LoVo (cell line): ENCODE measurements at regions not wholly inside any gene's neighbourhood (a gene's known extent, or its start where the extent isn't known, plus 50 kb on each side); places are given as distances from the start of the nearest gene placed in this dataset.
"Not testable (repeated sequence)": the region's sequence is repeated elsewhere in the genome, so short reads cannot be mapped to it uniquely, and the experiment has no call there.

ENCODE experiments used
- DNase-seq: peaks from one replicate; pipeline ENCODE4 v3.0.0-alpha.2; 2016; ENCODE audit warnings: low spot score

DNA sequence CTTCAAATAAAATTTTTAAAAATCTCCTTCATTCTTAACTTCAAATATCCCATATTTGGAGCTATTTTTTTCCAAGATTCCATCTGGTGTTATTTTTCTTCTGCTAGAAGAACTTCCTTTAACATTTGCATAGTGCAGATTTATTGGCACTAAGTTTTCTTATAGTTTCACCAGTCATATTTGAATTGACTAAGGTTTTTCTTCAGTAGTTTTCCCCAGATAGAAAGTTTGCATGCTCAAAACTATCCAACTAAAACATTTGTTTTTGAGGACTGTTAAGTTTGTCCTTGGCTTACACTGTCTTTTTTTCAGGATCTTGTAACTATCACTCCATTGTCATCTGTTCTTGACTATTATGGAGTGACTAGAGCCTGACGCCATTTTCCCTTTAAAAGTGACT lies 606.7 kb downstream of the TAF11L14 start:
- no peak for DNase-seq

DNA sequence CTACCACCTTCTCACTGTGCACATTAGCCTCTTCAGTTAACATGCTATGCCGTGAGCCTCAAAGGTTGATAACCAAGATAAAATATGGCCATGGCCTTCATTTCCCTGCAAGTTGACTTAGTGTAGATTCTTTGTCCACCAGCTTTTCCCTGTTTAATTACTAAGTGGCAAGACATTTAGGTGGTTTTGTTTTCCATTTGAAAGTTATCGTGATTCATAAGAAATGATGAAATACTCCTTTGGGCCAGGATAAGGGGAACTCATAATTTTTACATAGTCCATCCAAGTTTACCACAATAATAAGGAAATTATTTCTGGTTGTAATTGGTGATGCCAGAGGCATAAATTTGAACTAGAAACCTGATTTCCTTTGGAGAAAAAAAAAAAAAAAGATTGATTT lies 609.6 kb downstream of the TAF11L14 start:
- no peak for DNase-seq

DNA sequence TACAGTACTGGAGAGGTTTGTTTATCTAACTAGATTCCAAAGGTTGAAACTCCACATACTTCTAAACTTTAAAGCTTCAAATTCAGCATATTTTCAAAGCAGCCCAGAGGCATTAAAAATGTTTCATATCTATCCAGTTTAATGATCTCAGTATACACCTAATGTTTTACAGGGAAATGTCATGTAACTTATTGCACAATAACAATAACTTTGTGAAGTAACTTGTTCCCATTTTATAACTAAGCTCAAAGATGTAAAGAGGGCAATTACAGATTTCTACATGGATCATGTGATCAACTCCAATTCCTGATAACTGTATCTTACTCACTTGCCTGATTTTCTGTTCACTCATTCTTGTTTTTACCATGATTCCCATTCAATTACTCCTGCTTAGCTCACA lies 610.0 kb downstream of the TAF11L14 start:
- no peak for DNase-seq

DNA sequence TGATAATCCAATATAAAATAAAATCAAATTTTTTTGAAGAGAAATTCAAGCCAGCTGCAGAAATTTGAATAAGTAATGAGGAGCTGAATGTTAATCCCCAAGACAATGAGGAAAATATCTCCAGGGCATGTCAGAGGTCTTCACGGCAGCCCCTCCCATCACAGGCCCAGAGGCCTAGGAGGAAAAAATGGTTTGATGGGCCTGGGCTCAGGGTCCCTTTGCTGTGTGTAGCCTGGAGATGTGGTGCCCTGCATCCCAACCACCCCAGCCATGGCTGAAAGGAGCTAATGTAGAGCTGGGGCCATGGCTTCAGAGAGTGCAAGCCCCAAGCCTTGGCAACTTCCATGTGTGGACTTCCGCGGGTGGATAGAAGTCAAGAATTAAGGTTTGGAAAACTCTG lies 618.3 kb downstream of the TAF11L14 start:
- no peak for DNase-seq

DNA sequence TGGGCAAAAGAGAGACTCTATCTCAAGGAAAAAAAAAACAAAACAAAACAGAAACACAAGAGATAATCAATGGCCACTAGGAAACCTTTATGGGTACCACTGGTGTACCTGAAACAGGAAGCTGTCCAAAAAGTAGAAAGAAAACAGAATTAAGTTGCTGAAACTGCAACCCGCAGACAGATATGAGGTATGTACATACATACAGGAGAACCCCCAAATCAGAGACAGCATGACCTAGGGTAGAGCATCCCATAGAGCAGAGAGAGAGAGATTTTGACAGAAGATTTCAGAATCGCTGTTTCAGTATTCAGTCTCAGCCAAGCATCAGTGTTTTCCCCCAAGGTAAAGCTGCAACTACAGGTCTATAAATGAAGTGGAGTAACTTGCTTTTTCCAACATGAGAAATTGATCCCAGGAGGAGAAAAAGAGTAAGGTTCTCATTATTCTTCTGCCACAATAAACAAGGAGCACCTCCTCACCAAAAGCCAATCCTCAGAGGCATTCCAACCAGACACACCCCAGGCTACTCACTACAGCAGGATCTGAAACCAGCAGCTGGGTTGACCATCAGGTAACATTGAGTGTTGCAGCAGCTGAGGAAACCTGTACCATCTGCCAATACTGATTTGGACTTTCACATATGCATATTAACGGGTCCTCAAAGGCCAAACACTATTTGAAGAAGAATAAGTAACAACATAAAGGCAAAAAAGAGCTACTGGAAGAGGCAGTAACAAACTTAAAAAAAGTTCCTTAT lies 630.0 kb downstream of the TAF11L14 start:
- no peak for DNase-seq

DNA sequence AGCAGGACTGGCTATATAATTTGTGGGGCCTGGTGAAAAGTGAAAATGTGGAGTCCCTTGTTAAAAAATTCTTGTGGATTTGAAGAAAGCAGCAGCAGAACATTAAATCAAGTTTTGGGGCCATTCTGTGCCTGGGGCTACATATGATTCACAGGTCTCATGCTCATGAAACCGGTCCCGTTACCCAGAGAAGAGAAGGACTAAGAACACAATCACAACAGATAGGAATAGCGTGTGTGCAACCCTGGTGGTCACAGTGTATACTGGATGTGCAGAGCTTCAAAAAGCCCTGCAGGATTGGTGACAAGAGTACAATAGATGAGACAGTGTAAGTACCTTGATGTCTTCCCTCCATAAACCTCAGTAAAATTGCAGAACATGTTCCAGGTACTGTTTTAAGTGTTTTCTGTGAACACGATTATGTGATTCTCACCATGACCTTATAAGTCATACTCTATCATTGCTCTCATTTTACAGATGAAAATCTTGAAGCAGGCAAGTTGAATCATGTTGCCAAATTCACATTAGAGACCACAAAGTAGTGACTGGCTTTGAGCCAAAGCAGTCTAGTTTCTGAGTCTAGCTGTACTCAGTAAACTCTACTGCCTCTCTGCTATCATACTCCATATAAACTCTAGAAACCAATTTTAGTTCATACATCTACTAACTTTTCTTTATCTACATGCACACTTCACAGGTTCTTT lies 636.5 kb downstream of the TAF11L14 start:
- DNase-seq, result no peak

DNA sequence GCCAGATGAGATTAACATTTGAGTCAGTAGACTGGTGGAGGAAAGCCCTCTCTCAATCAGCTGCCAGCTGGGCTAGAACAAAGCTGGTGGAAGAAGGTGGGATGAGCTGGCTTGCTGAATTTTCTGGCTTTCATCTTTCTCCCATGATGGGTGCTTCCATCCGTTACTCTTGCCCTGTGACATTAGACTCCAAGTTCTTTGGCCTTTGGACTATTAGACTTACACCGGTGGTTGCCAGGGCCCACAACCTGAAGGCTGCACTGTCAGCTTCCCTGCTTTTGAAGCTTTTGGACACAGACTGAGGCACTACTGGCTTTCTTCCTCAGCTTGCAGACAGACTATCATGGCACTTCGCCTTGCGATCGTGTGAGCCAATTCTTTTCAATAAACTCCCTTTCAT lies 642.7 kb downstream of the TAF11L14 start:
- no peak for DNase-seq

DNA sequence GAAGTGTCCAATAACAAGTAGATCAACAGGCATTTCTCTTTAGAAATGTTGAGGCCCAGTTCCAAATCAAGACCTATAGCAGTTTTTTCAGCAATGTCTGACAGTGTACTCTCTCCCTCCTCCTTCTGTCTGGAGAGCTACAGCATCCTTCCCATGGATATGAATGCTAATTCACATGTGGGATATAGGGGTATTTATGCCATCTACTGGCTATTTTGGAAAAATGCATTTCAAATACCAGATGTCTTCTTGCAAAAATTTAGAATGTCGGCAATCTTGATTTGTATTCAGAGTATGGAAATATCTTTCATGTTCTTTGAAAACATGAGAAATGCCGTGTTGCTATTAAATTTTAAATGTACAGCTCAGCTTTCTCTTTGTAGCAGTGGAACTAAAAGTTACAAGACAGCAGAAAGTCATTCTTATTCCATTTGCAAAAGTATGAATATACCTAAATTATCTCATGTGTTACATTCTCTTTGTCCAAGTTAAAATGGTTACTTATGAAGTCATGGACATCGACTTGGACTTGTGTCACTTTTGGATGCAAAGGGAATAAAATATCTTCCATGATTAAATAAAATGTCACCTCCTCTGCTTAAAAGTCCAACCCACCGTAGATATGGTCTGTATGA lies 647.8 kb downstream of the TAF11L14 start:
- DNase-seq, result peak; percentile 31

DNA sequence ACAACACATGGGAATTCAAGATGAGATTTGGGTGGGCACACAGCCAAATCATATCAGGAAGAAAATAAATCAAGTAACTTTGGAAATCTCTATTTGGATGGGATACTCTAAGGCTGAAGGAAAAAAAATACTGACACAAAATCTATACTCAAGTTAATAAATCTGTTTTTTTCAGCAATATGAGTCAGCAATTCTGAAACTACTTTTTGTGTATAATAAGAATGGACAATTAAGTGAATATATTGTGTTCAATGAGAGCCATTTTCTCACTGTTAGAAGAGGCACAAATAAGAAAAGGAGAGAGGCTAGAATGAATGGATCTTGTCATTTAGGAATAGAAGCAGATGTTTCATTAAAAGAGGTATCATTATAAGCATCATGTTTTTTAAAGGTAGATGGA lies 651.0 kb downstream of the TAF11L14 start:
- no peak for DNase-seq

DNA sequence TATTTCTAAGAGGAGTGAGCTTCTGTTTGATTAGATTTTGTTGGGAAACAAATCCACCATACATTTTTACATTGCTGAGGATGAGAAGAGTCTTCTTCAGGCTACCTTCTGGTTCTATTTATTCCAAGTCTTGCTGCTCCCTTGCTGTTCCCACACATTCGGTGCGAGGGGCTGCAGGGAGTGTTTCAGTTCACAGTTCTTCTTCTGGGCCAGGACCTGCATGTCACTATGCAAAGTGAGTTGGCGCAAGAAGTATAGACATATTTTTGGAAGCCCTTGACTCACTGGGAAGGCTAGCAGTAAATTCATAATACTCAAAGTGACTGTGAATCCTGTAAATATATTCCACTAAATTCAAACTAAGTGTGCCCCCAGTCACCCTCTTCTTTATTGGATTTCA lies 657.9 kb downstream of the TAF11L14 start:
- no peak for DNase-seq

DNA sequence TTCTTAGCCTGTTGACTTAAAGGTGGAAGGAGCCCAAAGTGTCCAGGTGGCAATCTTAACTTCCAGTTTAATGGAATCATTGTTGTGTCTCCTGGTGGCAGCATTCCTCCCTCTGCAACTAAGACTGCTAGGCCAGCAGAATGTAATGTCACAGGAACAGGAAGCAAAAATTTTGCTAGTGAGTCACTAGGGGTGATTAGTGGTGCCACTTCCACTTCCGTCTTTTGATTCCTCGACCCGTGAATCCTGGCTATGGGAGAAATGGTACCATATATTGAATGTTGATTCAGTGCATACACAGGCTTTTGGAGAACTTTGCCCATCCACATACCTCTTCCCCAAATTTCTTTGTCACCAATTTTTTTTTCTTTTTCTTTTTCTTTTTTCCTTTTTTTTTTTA lies 661.4 kb downstream of the TAF11L14 start:
- DNase-seq, result not testable (repeated sequence)

DNA sequence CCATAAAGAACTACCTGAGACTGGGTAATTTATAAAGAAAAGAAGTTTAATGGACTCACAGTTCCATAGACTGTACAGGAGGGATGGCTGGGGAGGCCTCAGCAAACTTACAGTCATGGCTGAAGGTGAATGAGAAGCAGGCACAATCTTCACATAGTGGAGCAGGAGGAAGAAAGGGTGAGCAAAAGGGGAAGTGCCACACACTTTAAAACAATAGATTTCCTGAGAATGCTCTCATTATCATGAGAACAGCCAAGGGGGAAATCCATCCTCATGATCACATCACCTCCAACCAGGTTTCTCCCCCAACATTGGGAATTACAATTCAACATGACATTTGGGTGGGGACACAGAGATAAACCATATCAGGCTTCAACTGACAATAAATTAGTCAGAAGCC lies 664.9 kb downstream of the TAF11L14 start:
- DNase-seq, result no peak

DNA sequence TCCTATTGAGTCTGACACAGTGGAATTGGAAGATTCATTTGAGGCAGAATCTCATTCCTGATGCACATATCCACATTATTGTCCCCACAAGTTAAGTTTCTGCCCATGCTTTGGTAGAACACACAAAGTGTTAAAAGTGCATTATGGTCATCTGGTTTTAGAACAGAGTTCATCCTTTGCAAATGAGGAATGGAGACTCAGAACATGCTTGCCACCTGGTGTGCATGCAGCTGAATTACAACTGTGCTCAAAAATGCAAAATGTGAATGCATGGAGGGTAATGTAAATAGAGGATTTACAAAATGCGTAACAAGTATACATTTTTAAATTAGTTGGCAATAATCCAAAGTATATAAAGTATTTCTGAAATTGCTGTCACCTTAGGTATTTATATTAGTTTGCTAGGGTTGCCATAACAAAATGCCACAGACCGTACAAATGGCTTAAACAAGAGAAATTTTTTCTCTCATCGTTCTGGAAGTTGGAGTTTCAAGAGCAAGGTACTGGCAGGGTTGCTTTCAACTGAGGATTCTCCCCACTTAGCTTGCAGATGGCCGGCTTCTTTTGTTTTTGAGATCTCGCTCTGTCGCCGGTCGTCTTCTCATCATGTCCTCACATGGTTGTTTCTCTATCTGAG lies 671.1 kb downstream of the TAF11L14 start:
- DNase-seq, result peak; percentile 40

DNA sequence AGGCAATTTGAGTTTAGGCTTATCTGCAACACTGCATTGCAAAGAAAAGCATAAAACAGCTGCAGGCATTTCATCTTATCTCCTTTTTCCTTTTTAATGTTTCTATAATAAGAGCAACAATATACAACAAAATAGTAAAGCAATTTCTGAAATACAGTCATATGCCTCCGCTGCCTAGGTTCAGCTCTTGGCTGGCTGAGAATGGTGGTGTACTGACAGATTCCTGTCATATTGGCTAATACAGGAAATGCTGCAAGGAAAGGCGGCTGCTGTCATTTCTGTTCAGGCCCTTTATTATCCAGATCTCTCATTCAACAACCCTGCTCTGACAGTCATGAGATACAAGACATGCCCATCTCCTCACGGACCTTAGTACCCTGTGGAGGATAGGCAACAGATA lies 677.0 kb downstream of the TAF11L14 start:
- no peak for DNase-seq

DNA sequence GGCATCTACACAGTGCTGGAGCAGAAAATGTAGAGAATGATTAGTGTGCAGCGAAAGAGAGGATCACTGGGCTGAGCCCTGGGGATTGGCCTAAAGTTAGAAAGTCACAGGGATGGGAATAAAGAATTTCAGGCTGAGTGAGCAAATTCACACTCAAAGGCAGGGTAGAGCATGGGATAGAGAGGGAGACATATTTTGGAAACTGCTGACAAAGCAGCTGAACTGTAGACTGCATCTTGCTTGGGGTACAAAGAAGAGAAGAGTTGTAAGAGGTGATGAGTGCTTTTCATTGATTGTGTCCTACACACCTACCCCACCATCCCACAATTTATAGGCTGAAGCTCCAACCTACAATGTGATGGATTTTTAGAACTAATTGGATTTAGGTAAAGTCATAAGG lies 677.8 kb downstream of the TAF11L14 start:
- no peak for DNase-seq

DNA sequence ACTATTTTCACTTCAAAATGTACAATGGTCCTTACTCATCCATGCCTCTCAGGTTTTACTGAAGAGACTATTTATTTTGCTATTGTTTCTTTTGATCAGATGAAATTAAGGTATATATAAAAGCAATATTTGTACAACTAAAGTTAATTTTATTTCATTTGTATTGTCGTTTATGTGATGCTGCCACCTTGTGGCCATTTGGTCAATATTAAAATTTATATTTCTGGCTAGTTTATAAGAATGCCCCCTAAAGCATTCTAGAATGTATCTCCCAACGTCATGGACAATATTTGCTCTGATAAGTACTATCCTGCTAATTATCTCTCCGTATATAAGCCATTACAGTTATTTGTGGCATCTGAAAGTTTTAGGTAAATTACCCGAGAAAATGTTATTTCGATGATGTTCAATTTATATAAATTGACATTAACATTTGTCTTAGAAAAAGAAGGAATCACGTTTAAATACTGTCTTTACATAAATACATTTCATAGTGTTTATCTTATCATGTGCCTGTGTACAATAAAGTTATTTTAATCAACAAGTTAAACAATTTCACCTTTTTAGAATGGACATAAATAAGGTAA lies 680.0 kb downstream of the TAF11L14 start:
- DNase-seq, result peak; percentile 51

DNA sequence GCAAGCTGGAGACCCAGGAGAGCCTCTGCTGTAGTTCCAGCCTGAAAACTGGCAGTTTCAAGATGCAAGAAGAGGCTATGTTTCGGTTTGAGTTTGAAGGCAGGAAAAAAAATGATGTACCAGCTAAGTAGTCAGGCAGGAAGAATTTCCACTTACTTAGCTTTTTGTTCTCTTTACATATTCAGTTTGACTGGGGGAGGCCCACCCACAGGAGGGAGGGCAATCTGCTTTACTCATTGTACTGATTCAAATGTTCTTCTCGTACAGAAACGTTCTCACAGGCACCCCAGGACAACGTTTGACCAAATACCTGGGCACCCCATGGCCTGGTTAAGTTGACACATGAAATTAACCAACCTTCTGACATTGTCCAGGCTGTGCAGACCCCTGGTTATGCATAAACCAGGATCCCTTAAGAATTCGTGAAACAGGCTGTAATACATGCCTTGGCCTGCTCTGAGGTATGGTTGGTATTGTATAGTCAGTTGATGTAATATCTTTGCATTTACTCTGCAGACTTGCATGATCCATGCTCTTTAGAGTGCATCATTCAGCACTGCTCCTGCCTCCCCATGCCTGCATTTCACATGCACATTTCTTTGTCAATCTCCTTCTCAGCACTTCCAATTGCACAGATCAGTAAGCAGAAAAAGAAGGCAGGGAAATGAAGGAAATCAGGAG lies 687.1 kb downstream of the TAF11L14 start:
- no peak for DNase-seq

DNA sequence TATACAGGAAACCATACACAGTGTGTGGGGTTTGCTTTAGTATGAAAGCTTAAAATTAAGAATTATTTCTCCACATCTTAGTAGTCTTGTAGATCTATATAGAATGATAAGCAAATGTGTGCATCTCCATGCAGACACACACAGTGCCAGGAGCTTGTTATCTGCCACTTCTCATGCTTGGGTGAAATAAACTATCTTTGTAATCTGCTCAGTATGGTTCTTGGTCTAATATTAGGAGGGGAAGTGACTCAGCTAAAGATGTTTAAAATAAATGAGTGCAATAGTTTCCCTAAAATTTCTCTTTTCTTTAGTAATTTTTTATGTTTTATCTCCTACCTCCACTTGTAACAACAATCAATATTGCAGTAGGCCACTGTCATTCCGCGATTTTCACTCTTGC lies 689.6 kb downstream of the TAF11L14 start:
- no peak for DNase-seq

DNA sequence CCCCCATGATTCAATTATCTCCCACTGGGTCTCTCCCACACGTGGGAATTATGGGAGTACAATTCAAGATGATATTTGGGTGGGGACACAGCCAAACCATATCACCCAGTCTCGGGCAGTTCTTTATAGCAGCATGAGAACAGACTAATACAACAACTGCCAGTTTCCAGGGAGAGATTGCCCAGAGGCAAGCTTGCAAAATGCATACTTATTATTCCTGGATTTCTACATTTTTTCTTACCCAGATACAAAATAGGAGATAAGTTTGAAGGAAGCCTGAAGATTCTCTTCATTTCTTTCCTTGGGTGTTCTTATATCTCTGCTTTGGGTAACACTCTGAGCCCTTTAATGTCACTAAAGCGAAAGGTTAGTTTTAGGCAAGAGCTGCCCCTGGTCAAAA lies 691.2 kb downstream of the TAF11L14 start:
- DNase-seq, result no peak

DNA sequence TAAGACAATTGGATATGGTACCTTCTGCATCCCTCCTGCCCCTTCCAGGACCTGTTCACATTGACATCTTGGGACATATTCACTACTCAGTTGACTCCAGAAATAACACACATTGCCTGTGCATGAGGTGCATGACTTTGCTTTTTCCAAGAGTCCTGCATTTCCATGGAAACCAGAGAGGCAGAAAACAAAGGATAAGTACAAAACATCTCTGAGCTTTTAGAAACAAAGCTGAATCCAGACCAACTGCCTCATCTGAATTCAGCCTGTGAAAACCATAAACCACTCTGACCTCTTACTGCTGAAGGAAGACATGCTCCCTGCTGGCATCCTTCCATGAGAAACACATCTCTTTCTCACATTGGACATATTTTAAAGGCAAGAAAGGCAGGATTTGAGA lies 695.1 kb downstream of the TAF11L14 start:
- no peak for DNase-seq

DNA sequence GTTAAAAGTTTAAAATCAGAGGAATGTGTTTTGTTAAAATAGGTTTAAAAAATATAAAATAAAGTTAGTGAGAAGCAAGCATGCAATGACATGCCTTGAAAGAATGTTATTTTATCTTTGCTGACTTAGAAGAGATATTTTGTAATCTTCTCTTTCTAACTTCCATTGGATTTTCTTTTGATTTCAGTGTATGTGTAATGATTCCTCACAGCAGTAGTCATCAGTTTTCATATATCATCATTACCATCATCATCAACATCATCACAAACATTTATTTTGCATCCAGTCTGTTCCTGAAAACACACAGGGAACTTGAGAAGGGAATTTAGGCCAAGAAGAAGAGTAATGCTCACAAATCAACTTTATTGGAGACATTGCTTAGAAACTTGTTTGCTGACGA lies 699.6 kb downstream of the TAF11L14 start:
- DNase-seq, result no peak

DNA sequence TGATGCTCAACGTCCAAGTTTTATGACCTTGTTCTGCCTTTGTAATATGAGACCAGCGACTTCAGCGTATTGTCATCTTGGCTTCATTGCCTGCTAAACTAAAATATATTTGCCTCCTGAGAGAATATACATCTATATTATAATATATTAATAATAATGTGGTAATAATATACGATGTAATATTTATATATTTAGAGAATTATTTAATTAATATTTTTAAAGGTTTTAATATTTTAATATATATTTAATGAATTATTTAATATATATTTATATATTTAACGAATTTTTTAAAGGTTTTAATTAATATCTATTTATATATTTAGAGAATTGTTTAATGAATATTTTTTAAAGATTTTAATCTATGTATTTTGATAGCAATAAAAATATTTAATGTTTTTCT lies 700.7 kb downstream of the TAF11L14 start:
- DNase-seq, result no peak
